HG02610 (cell line): ENCODE measurements at regions not wholly inside any gene's neighbourhood (a gene's known extent, or its start where the extent isn't known, plus 50 kb on each side); places are given as distances from the start of the nearest gene placed in this dataset.
A peak's percentile ranks its signal among the peaks of the same experiment; 100 is the strongest.
"Not testable (repeated sequence)": the region's sequence is repeated elsewhere in the genome, so short reads cannot be mapped to it uniquely, and the experiment has no call there.

Experiments
- ATAC-seq: cut with Tn5 transposase; IDR thresholded peaks from one replicate; pipeline ENCODE4 v1.9.1; 2021; ENCODE audit warnings: mild to moderate bottlenecking, moderate library complexity; ENCODE audit not compliant: unreplicated experiment

DNA sequence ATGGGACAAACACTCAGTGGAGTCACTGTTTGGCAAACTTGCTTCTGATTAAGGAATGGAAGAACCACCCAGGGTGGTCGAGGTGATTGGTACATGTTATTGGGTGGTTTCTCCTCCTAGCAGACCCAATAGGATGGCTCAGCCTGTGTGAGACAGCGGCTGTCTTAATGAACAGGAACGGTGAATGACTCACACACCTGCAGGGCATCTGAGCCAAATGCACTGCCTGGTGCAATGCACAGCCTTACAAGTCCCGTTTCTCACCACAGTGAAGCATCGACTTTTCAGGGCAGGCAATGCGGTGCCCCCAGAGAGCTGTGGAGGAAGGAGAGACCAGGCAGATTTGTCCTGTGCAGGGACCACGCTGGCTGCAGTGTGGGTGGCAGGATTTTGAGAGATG lies 238.5 kb downstream of the FGF9 start:
- no peak for ATAC-seq

DNA sequence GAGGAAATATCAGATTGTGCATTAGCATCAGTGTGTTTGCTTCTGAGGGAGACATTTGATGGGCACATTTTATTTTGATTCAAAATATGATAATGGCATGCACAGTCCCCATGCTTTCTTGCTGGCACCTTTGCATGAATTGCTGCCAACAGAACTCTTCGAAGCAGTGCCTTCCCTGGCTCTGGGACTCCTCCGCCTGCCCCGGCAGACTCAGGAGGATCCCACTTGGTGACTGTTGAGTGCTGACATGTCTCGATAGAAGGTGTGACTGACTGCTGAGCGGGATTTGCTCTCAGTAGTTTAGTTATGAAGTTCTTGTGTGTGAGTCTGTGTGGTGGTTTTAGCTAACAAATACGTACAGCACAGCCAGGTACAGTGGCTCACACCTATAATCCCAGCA lies 239.7 kb downstream of the FGF9 start:
- no peak for ATAC-seq

DNA sequence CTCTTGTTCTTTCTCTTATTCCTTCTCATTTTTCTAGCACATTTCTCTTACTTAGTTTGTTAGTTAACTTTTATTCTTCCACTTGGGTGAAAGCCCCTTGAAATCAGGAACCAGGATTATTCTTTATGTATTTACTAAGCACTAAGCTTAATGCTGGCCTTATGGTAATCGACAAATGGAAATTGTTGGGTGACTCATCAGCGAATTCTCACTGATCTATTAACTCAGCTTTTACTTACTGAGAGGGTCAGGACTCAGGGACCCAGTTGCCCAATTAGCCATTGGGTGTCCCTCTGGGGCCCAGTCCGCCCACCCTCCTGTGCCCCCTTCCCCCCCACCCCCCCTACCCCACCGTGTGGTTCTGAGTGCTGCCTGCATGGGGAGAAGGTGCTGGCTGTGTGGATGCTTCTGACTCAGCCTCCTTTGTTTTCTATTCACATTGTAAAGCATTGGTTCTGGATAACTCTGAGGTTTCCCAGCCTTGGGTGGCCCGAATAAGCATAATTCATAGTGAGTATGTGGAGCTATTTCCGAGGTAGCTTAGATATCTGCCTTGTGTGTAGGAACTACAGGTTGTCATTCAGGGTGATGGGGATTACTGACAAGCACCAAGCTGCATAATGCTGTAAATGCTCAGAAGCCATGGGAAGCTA lies 240.9 kb downstream of the FGF9 start:
- ATAC-seq = no peak

DNA sequence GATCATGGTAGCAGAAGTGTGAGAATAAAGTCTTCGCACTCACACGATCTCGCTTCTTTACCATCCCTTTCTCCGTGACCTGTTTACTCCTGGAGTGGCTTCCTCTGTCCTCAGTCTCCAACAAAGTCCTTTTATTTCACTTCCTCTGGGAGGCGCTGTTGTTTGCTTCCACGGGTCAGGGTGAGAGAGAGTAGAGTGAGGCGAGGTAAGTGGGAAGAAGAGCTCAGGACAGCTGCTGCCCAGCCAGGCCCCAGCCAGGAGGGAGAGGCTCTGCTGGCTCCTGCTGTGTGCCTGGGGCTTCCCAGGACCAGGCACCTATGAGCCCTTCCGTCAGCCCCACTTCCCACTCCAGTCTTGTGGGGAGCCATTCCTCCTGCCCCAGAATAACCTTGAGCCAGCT lies 242.1 kb downstream of the FGF9 start:
- no peak for ATAC-seq

DNA sequence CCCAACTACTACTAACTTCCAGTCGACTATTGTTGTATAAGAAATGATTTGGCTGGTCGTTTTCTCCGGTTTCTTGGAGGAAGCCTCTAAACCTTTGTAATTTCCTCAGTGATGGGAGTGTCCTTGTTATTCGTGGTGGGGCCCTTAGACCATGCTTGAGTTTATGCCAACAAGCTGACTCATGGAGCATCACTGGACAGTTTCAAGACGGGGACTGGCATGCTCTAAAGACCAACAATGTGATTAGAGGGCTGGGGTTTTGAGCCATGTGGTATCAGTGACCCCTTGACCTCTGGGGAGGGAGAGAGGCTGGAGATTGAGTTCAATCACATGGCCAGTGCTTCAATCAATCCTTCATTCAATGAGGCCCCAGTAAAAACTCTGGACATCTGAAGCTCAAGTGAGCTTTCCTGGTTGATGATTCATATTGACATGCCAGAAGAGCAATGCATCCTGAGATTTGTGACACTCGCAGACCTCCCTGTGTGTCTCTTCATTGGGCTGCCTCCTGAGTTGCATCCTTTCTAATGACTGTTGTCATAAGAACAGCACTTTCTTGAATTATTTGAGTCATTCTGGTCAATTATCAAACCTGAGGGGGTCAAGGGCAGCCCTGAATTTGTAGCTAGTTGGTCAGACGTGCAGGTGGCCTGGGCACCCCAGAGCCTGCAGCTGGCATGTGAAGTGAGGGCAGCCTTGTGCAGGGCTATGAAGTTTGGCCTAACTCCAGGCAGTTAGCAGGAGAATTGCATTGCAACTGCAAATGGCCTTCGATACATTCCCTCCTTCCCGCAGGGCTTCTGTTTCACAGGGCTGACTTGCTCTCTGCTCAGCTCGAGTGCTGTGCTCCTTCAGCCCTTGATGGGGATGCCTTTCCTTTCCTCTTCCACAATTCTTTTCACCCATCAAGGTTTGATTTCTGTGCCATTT lies 246.5 kb downstream of the FGF9 start:
- ATAC-seq = no peak

DNA sequence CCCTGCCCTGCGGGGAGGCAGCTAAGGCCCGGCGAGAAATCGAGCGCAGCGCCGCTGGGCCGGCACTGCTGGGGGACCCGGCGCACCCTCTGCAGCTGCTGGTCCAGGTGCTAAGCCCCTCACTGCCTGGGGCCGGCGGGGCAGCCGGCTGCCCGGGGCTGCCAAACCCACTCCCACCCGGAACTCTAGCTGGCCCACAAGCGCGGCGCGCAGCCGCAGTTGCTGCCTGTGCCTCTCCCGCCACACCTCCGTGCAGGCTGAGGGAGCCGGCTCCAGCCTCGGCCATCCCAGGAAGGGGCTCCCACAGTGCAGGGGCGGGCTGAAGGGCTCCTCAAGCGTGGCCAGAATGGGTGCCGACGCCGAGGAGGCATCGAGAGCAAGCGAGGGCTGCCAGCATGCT lies 249.9 kb downstream of the FGF9 start:
- not testable (repeated sequence) for ATAC-seq

DNA sequence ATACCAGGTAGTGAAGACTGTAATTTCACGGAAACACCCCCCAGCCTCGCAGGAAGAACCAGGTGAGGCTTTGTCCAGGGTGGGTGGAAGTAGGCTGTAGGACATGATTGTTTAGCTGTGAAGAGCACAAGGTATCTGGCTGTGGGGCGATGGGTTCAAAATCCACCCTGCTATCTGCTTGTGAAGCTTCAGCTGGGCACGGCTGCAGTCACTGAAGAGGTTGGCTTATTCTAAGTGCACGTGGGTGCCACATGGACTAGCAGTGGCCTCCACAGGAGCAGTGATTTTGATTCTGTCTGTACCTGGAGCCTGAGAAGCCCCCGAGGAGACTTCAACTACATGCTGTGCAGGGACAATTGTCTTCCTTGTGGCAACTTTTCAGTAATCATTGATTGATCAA lies 254.1 kb downstream of the FGF9 start:
- no peak for ATAC-seq

DNA sequence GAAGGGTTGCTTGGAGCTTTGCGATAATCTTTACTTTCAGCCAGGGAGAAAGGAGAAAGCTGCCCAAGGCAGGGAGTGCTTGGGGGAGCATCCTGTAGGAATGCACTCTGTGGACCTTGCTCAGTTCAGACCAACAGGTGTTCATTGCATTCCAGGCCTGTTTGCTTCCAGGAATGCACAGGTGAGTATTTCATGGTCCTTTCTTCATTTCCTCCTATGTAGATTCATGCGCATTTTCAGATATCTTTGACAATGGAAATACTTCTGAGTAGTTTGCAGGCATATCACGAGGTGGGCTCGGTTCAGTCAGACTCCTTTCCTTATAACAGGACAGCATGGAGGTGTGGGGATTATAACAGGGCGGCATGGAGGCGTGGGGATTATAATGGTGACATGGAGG lies 254.8 kb downstream of the FGF9 start:
- ATAC-seq = no peak

DNA sequence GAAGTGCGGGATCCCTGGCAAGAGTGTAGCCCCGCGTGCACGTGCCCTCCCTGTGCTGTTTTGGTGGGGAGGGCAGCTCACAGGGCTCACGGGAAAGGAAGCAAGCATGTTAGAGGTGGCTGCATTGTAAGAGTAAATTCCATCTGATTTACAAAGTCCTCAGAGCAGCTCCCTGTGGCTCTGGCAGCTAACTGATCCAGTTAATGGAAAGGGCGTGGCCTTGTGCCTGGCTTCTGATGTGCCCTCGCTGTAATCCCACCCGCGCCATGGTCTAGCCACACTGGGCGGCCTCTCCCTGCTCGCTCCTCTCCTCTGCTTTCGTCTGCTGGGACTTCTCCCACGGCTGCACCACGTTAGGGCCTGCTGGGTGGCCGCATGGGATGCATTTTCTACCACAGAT lies 258.5 kb downstream of the FGF9 start:
- ATAC-seq = no peak

DNA sequence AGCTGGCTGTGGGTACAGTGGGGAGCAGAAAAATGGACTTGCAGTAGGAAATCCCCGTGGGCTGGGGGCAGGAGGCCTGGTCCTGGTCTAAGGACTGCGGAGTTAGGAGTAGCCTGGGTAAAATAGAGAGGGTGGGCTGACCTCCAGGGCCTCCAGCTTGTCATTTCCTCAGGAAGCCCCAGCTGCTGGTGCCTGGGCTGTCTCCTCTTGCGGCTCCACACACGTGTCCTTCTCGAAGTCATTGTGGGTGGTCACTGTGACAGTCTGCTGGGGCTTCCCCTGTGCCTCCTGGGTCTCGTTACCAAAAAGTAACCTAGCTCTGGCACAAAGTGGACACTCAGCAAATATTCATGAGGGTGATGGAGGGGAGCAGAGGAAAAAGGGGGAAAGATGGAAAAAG lies 259.7 kb downstream of the FGF9 start:
- no peak for ATAC-seq

DNA sequence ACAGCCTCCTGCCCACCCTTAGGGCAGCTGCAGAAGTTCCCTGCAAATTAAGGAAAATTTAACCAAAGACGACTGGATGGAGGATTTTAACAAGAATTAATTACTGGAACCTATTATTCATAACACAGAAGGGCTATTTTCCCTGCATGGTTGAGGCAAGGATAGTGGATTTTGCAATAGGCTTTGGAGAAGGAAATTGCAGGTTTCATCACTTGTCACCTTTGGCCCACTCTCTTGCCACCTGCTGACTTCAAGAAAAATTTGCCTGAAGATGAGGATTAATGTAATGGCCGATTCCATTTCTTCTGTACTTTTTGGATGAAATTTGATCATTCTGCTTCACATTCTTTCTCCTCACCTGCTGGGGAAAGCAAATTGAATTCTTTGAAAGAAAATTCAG lies 261.7 kb downstream of the FGF9 start:
- ATAC-seq = no peak

DNA sequence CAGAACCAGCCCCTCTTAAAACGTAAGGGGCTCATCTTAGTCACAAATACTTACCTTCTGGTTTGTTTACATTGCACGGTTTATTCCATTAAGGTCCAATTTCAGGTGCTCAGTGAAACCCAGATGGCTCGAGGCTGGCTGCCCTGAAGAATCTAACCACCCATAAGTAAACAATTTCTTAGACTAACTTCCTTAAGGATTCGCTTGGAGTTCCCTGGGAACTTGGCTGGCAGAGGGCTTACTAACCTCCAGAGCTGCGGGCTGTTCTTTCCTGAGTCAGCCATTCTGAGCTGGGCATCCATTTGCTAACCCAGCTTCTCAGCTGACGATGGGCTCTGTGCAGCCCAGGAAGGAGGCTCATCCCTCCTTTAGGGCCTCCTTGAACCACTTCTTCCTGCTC lies 262.1 kb downstream of the FGF9 start:
- no peak for ATAC-seq

DNA sequence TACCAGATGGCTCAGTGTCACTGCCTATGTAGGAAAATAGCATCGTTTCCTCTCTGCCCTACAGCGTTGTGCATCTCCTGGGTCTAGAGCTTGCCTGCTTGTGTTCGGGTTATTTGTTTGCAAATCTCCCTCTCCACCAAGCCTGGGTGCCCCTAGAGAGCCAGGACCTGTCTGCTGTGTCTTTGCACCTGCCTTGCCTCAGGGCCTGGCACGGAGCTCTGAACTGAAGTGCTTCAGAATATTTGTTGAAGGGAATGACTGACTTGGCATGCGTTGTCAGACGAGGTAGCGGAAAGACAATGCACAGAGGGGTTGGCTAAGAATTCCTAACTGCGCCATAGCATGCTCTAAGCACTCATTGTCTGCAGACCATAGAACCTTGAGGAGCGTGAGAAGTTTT lies 263.4 kb downstream of the FGF9 start:
- ATAC-seq = no peak

DNA sequence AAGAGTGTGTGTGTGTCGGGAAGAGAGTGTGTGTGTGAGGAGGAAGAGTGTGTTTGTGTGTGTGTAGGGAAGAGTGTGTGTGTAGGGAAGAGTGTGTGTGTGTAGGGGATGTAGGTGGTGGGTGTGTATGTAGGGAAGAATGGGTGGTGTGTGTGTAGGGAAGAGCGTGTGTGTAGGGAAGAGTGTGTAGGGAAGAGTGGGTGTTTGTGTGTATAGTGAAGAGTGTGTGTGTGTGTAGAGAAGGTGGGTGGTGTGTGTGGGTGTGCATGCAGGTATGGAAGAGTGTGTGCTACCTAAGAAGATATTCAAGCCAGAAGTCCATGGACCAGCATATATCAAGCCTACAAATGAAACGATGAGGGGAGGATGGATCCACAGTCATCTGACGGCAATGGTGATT lies 265.8 kb downstream of the FGF9 start:
- ATAC-seq = no peak

DNA sequence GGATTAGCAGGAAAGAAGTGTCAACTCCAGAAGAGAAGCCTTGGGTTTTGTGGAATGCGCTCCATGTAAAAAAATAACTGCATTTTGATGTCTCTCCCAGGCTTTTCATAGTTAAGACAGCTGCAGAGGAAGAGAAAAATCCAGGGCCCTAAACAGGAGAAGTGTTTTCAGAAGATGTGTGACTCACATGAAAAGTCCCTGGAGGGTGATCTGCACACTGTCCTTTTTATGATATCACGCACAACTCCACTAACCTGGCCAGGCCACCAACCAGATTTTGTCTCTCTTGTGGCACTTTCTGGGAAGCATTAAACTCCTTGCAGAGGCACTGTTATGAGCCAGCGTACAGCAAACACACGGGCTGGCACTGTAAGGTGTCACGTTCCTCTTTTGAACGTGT lies 267.3 kb downstream of the FGF9 start:
- ATAC-seq = no peak

DNA sequence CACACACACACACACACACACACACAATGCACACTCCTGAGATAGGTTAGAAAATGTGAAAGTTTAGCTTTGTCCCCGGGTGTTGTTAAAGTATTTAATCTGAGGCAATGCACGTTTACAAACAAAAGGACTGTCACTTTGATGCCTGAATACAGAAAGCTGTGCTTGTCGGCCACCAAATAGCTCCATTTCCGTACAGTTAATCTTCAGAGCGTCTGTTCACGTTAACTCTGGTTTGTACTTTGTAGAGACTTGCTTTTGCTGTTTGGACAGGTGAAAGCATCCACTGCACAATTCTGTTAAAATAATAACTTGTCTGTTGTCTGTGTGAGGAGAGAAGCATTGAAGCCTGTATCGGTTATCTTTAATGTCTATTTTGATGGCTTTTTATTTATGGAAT lies 267.8 kb downstream of the FGF9 start:
- ATAC-seq = no peak

DNA sequence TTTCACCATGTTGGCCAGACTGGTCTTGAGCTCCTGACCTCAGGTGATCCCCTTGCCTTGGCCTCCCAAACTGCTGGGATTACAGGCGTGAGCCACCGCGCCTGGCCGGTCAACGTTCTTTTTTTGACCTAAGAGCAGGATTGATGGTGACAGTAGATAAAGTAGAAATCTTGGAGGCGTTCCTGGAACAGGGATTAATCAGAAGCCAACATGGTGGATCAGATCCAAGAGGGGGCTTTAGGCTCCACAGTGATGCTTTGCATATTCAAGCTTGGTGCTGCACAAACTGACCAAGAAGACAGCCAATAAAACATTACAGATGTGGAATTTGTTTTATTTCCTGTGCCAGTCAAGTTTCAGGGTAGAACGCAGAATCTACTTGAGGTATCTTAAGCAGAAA lies 271.2 kb downstream of the FGF9 start:
- no peak for ATAC-seq

DNA sequence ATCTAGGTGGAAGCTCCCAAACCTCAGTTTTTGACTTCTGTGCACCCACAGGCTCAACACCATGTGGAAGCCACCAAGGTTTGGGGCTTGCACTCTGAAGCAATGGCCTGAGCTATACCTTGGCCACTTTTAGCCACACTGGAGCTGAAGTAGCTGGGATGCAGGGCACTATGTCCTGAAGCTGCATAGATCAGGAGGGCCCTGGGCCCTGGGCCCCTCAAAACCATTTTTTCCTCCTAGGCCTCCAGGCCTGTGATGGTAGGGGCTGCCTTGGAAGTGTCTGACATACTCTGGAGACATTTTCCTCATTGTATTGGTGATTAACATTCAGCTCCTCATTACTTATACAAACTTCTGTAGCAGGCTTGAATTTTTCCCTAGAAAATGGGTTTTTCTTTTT lies 273.7 kb downstream of the FGF9 start:
- no peak for ATAC-seq

DNA sequence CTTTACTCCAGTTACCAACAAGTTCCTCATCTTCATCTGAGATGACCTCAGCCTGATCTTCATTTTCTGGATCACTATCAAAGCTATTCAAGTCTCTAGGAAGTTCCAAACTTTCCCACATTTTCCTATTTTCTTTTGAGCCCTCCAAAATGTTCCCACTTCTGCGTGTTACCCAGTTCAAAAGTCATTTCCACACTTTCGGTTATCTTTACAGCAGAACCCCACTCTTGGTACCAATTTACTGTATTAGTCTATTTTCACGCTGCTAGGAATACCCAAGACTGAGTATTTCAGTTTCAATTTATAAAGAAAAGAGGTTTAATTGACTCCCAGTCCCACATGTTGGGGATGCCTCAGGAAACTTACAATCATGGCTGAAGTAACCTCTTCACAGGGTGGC lies 274.3 kb downstream of the FGF9 start:
- no peak for ATAC-seq

DNA sequence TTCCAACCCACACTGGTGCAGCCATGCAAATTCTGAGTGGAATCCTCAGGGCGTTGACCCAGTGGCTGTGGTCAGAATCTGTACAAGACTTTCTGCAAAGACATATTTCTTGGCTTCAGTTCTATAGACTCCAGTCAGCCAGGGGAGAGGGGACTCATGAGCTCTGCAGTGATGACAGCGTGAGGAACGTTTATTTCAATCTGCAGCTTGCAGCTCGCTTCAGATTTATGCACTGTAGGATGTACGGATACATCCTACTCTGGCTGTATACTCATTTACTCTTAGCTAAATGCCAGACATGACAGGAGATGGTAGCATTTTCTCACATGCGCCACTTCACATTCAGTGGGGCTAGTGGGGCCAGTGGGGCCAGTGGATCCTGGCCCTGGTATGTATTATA lies 276.1 kb downstream of the FGF9 start:
- ATAC-seq = no peak

DNA sequence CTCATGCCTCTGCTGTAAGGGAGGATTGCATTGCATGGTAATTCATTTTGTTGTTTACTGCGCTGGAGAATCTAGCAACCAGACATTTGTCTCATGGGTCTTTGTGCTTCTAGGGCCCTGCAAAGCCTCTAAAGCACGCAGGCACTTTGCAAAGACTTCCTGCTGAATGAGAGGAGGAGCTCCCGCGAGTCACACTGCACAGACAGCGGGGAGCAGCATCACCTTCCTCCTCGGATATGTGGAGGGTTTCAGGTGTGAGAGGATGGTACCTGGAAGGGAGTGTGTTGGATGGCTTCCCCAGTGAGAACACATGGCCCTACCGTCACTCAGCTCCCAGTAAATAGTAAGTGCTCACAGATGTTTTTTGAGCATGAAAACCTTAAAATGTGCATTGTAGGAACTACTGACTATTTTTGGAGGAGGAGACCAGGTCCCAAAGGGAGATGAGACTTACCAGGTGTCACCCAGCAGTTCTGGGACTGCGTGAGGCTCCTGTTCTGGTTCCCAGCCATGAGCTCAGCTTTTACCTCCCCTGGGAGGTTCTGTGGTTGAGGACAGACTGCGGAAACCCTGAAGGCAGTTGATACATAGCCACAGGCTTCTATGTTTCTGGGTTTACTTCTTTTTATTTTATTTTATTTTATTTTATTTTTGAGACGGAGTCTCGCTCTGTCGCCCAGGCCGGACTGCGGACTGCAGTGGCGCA lies 278.0 kb downstream of the FGF9 start:
- peak; percentile 87 for ATAC-seq
